ENCODE measurements at regions not wholly inside any gene's neighbourhood (a gene's known extent, or its start where the extent isn't known, plus 50 kb on each side); places are given as distances from the start of the nearest gene placed in this dataset.

DNA sequence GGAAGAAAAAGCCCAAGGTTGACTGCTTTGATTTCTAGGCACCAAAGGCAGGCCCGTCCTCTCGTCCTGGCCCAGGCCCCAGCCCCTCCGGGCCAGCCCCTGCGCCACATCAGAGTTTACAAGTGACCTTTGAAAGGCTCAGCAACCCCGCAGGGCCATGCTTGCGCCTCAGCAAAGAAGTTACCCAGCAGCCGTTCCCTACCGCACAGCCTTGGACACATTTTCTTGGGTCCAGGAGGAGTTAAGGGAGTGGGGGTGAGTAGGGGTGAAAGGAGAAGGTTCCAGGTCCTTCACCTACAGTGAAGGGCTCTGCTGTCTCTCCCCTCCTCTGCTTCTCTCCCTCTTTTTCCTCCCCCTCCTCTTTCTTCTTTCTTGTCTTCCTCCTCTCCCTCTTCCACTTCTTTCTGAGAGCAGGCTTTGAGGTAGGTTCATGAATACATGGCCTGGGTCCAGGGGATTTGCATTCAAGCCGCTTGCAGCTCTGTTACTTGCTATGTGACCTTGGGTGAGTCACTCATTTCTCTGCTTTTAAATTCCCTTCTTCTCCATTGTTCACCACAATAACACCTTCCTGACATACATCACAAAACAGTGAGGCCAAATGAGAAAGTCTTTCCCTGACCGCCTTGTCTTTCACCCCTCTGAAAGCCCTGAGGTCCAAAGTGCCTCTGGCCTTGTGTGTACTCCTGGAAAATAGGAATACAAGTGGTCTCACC lies 223.3 kb upstream of the TPRG1 start:
- no peaks in the 10 kb centered on the region for H3K79me2 ChIP-seq (ENCODE audit: low read depth)
- peaks cover 23% of the 10 kb centered on the region; the same call in 1 of the 2 replicates for H3F3A ChIP-seq (ENCODE audit: insufficient read depth, low read depth)
- H3K27me3 ChIP-seq (ENCODE audit: insufficient read depth, low read depth): no peaks in the 10 kb centered on the region
- peaks cover 39% of the 10 kb centered on the region for H3K4me1 ChIP-seq (replicated peaks; ENCODE audit: insufficient read depth)
- no peaks in the 10 kb centered on the region for H3K36me3 ChIP-seq (ENCODE audit: low read depth)
- TSS peak; percentile 68 for BruUV-seq (replicated peaks)
- no peaks in the 10 kb centered on the region for H3K9me2 ChIP-seq (ENCODE audit: insufficient read depth)
- H3K4me2 ChIP-seq: peak overlapping the region; percentile 69
- H3K4me3 ChIP-seq: peak overlapping the region; percentile 57; the same call in 1 of the 2 replicates
- POLR2A ChIA-PET (ENCODE audit: unreplicated experiment): interaction anchor here (0.5 to 0.7 kb wide), 5 partner anchors 49 to 1198 kb away, joined by 3 to 9 read pairs (median 5); no protein-coding TSS in a partner anchor
- H4K20me1 ChIP-seq (ENCODE audit: insufficient read depth): no peaks in the 10 kb centered on the region
- CTCF ChIA-PET: interaction anchor here (0.7 to 1.4 kb wide), 3 partner anchors 46 to 1210 kb away, joined by 3 to 4 read pairs (median 3); no protein-coding TSS in a partner anchor
- DNase-seq: peak; percentile 60 to 84
- H2AFZ ChIP-seq: peak overlapping the region; percentile 73
- intact Hi-C loops (cut with micrococcal nuclease; ENCODE audit: unreplicated experiment): loop anchor here (1.0 to 5.0 kb wide), 4 partner anchors 116 to 1203 kb away; partner anchors contain the start of gene BCL6
- H3K9me3 ChIP-seq (ENCODE audit: insufficient read depth, low read depth): peaks cover 6% of the 10 kb centered on the region
- peak overlapping the region; percentile 7 for H3K27ac ChIP-seq
- no peak for TF ChIP-seq EZH2 (IDR thresholded peaks at IDR 0.05; ENCODE audit: low read depth)
- TF ChIP-seq, protein P1, sequence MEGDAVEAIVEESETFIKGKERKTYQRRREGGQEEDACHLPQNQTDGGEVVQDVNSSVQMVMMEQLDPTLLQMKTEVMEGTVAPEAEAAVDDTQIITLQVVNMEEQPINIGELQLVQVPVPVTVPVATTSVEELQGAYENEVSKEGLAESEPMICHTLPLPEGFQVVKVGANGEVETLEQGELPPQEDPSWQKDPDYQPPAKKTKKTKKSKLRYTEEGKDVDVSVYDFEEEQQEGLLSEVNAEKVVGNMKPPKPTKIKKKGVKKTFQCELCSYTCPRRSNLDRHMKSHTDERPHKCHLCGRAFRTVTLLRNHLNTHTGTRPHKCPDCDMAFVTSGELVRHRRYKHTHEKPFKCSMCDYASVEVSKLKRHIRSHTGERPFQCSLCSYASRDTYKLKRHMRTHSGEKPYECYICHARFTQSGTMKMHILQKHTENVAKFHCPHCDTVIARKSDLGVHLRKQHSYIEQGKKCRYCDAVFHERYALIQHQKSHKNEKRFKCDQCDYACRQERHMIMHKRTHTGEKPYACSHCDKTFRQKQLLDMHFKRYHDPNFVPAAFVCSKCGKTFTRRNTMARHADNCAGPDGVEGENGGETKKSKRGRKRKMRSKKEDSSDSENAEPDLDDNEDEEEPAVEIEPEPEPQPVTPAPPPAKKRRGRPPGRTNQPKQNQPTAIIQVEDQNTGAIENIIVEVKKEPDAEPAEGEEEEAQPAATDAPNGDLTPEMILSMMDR (conservative IDR thresholded peaks at IDR 0.05): no peak

DNA sequence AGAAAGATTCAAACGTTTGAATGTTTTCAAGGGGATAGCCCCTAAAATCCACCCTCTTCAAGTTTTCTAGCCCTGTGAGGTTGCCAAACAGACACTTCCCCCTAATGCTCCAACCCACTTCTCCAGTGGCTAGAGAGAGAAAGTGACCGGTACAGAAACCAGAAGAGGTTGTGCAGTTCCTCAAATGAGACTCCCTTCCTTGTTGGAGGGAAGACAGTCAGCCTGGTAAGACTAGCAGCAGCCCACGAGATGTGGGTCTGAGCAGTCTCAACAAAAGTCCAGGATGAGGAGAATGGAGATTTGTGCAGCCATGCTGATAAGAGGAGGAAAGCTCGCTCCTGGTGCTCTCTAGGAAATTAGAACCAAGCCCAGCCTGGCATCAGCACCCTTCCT lies 222.8 kb upstream of the TPRG1 start:
- intact Hi-C loops (cut with micrococcal nuclease; ENCODE audit: unreplicated experiment): loop anchor here (1.0 to 5.0 kb wide), 4 partner anchors 117 to 1204 kb away; partner anchors contain the start of gene BCL6
- Histone ChIP-seq H3K9me3 (ENCODE audit: insufficient read depth, low read depth) (peaks cover 6% of the 10 kb centered on the region), H2AFZ (no peak overlapping the region), H3K79me2 (ENCODE audit: low read depth) (no peaks in the 10 kb centered on the region), H3K4me1 (replicated peaks; ENCODE audit: insufficient read depth) (peaks cover 39% of the 10 kb centered on the region), H4K20me1 (ENCODE audit: insufficient read depth) (no peaks in the 10 kb centered on the region), H3K36me3 (ENCODE audit: low read depth) (no peaks in the 10 kb centered on the region), H3K9me2 (ENCODE audit: insufficient read depth) (no peaks in the 10 kb centered on the region), H3K4me2 (peak overlapping the region; percentile 69), H3K4me3 (no peak overlapping the region), H3F3A (ENCODE audit: insufficient read depth, low read depth) (peaks cover 23% of the 10 kb centered on the region; the same call in 1 of the 2 replicates), H3K27me3 (ENCODE audit: insufficient read depth, low read depth) (no peaks in the 10 kb centered on the region), H3K27ac (peak overlapping the region; percentile 7; the same call in 1 of the 2 replicates)
- CTCF ChIA-PET: interaction anchor here (0.6 kb wide), 1 partner anchor 1205 kb away, joined by 3 read pairs; no protein-coding TSS in a partner anchor
- TF ChIP-seq EZH2 (IDR thresholded peaks at IDR 0.05; ENCODE audit: low read depth): no peak
- TF ChIP-seq, protein P1 (conservative IDR thresholded peaks at IDR 0.05): no peak
- no peak for DNase-seq
- BruUV-seq (replicated peaks): no TSS peak
- POLR2A ChIA-PET (ENCODE audit: unreplicated experiment): interaction anchor here (0.5 to 0.6 kb wide), 3 partner anchors 49 to 1199 kb away, joined by 4 to 6 read pairs (median 5); no protein-coding TSS in a partner anchor

DNA sequence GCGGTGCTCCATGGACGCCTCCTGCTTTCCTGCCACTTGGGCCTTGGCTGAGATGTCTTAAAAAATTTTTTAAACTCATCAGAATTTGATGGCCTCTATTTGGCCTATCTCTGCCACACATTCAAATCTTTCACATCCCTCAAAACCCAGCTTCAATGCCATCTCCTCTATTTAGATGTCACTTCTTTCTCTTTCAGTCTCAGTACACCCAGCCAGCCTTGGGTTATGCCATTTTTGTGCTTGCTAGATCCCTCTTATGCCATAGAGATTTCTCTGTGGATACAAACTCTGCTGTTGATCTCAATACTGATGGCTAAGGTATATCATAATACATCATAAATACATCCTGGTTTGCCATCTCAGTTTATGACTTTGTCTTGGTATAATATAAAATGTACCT lies 222.3 kb upstream of the TPRG1 start:
- ChIA-PET CTCF (interaction anchor here (0.6 kb wide), 1 partner anchor 1206 kb away, joined by 3 read pairs; no protein-coding TSS in a partner anchor), POLR2A (ENCODE audit: unreplicated experiment) (no interaction called here)
- no peak for TF ChIP-seq EZH2 (IDR thresholded peaks at IDR 0.05; ENCODE audit: low read depth)
- TF ChIP-seq, protein P1 (conservative IDR thresholded peaks at IDR 0.05): no peak
- no peaks in the 10 kb centered on the region for H3K27me3 ChIP-seq (ENCODE audit: insufficient read depth, low read depth)
- no peak for DNase-seq
- H3K4me1 ChIP-seq (replicated peaks; ENCODE audit: insufficient read depth): peaks cover 39% of the 10 kb centered on the region
- no peaks in the 10 kb centered on the region for H3K9me2 ChIP-seq (ENCODE audit: insufficient read depth)
- no peak overlapping the region for H2AFZ ChIP-seq
- no TSS peak for BruUV-seq (replicated peaks)
- intact Hi-C loops (cut with micrococcal nuclease; ENCODE audit: unreplicated experiment): loop anchor here (2.0 to 5.0 kb wide), 2 partner anchors 117 to 797 kb away; no protein-coding TSS in a partner anchor
- H3K27ac ChIP-seq: no peak overlapping the region
- H4K20me1 ChIP-seq (ENCODE audit: insufficient read depth): no peaks in the 10 kb centered on the region
- no peak overlapping the region for H3K4me3 ChIP-seq
- H3K9me3 ChIP-seq (ENCODE audit: insufficient read depth, low read depth): peaks cover 6% of the 10 kb centered on the region
- H3F3A ChIP-seq (ENCODE audit: insufficient read depth, low read depth): peaks cover 23% of the 10 kb centered on the region; the same call in 1 of the 2 replicates
- no peaks in the 10 kb centered on the region for H3K36me3 ChIP-seq (ENCODE audit: low read depth)
- no peak overlapping the region for H3K4me2 ChIP-seq
- no peaks in the 10 kb centered on the region for H3K79me2 ChIP-seq (ENCODE audit: low read depth)
